Amniotic epithelial cell (primary cell): ENCODE measurements at regions not wholly inside any gene's neighbourhood (a gene's known extent, or its start where the extent isn't known, plus 50 kb on each side); places are given as distances from the start of the nearest gene placed in this dataset.

Experiments used
- DNase-seq: peaks from one replicate; pipeline ENCODE4 v3.0.0-alpha.2; 2010; ENCODE audit warnings: low read depth

DNA sequence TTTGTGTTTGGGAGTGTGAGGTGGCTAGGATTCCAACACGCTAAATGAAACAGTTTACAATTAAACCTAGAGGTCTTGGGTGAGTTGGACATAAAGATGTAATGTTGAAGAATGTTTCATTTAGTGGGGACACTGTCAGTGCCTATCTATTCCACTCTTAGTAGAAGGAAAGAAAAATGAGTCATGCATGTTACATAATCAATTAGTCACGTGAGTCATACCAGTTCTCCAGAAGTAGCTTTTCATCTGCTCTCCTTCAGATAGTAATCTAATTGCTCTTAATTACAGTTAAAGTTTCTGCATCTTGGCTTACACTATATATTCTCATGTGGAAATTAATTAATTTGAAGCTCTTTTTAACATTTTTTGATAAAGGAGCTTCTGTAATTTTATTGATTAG lies 115.7 kb upstream of the P2RY1 start:
- DNase-seq = peak; percentile 37

DNA sequence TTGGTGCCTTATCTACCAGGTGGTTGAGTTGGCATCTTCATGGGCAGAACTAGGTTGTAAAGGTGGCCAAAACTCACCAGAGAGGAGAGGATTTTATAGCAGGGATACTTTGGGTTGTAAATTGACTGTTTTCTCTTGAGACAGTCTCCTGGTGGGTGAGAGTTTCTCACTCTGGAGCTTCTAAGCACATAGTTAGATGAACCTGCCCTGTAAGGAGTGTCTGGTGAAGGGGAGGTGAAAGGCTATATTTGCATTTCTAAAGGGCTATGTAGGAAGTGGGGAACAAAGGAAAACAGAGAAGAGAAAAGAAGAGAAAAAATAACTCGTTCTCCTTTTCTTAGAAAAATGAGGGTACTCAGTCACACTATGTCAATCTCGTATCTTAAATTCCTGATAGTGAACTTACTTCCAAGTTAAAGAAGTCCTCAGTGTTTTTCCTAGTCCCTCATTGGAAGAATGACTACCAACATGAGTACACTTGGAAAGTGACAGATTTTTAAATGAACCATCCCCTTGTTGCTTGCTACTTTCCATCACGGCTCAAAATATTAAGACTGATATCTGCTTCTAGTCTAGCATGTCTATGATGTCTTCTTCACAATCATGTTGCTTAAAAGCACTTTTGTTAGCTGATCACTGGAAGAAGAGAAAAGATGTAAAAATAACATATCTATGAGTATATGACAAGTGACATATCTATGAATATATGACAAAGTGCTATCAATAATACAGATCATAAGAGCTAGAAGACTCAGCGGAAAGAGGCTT lies 113.8 kb upstream of the P2RY1 start:
- no peak for DNase-seq

DNA sequence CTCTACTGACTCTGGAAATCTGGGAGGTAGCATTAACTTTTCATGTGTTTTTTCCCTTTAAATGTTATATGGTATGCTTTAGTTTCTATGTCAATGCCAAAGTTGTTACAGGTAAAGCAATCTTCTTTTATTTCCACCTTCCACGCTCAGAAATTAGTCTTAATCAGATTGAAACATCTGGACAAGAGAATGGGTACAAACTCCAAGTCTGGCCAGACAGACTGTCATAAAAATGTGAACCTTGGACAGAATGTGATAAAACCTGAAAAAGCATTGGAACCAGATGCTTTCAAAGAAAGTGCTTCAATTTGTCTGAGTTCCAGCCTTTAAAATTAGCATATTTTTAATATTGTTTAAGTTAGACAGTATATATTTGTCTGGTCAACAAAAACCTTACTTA lies 110.7 kb upstream of the P2RY1 start:
- DNase-seq = no peak

DNA sequence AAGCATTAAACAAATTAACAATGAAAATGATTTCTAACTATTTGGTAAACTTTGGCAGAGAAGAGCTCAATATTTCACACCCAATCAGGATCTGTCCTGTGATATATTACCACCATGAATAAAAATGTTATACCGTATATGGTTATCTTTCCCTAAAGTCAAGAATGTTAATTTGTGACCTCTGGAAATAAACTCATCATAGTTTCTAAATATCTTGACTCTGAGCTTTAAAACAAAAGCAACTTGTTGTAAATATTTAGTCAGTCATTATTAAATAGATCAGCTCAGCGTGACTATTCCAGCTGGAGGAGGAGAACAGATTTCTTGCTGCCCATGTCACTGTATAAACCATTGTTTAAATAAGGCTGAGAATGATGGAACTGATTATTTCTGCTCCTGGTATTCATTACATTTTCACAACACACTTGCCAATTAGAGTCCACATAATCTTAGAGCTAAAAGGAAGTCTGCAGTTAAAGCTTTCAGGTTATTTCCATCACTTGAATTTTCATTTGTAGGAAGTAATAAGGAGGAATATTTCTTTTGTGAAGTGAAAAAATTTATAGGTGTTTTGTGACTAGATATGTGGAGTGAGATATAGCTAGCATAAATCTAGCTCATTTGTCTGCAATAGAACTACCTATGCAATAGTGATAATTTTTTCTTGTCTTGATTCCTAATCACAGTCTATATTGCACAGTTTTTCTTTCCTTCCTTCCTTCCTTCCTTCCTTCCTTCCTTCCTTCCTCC lies 106.5 kb upstream of the P2RY1 start:
- no peak for DNase-seq

DNA sequence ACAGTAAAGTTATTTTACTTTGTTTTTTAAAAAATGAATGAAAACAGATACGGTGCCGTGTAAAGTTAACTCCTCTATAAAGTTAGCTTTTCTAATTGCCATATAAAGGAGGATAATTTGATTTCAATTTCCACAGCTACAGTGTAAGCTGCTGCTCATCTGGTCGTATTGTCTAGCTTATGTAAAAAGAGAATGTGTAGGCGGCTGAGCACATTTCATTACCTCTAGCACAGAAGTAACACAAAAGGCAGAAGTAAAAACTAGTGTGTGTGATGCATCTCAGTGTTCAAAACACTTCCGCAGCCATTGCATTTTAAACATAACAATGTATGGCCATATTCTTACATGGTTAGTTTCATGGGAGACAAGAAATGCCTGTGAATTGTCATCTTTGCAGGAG lies 105.0 kb upstream of the P2RY1 start:
- no peak for DNase-seq

DNA sequence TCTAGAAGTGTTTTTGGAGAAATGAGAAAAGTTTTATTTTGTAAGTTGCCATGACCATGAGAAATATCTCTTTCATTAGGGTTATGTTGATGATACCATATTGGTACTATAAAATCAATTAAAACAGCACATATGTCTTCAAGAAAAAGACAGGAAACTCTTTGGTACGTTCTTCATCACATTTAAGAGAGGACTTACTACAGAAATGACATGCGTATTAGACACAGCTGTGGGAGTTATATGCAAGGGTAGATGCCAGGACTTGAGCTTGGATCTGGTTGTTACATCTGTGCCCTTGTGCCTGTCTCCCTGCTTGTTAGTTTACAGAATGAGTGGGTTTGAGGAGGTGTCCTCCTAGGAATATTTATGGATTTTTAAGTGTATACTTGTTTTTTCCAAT lies 103.4 kb upstream of the P2RY1 start:
- no peak for DNase-seq

DNA sequence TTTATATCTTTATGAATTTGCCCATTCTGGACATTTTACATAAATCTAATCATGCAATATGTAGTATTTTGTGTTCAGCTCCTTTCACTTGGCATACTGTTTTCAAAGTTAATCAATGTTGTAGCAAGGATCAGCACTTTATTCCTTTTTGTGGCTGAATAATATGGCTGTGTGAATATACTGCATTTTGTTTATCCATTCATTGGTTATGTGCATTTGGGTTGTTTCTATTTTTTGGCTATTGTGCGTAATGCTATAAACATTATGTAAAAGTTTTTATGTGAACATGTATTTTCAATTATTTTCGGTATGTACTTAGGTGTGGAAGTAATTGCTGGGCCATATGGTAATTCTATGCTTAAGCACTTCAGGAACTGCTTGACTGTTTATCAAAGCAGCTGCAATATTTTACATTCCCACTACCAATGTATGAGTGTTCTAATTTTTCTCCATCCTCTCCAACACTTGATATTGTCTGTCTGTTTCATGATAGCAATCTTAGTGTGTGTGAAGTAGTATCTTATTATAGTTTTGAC lies 101.3 kb upstream of the P2RY1 start:
- no peak for DNase-seq

DNA sequence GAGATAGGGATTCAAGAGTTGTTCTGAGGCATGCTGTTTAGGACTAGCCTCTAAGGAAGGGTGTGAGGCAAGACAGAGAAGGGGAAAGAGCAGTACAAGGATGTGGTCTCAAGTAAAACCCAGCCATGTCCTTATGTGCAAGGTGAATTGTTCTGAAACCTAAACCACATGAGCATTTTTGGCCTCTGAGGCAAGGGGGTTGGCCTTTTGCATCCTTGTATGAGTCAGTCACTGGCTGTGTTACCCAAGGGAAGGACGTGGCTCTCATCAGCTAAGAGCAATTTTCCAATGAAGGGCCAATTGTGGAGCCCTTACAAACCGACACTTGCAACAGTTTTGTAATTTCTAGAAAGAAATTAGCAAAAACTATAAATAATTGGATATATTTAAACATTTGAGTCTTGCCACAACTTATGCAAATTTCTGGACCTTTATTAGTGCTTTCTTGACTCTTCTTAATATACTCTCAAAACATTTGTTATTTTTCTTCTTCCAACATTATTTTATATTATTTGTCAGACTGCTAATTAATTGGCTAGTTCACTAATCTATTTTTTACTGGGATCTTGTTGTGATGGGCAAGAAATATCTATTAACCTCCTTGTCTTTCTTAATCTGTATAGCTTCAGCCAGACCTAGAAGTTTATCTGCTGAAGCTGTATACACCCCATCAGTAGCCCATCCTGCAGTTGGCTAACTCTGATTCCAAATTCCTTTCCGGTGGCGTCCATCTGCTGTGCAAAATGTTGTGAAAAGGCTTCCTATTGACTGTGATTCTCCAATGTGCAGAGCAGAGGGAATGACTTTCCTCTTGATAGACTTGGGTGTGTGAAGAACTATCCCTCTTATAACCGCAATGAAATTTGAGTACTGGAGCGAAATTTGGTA lies 97.7 kb upstream of the P2RY1 start:
- peak; percentile 69 for DNase-seq

DNA sequence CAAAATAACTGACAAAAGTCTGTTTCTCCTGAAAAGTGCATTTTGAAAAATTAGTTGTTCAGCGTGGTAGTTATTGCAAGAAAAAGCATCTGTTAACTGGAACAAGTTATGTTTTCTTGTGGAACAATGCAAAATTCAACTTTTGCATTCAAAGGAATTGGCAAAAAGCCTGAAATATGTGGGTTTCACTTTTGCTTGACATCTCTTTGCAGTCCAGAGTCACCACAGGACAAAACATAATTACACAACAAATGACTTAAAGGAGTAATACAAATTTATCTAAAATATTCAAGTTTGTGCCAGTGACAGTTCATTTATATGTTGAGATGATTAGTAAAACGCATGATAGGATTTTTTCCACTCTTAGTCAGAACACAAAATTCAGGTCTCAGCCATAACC lies 96.3 kb upstream of the P2RY1 start:
- DNase-seq = peak; percentile 31

DNA sequence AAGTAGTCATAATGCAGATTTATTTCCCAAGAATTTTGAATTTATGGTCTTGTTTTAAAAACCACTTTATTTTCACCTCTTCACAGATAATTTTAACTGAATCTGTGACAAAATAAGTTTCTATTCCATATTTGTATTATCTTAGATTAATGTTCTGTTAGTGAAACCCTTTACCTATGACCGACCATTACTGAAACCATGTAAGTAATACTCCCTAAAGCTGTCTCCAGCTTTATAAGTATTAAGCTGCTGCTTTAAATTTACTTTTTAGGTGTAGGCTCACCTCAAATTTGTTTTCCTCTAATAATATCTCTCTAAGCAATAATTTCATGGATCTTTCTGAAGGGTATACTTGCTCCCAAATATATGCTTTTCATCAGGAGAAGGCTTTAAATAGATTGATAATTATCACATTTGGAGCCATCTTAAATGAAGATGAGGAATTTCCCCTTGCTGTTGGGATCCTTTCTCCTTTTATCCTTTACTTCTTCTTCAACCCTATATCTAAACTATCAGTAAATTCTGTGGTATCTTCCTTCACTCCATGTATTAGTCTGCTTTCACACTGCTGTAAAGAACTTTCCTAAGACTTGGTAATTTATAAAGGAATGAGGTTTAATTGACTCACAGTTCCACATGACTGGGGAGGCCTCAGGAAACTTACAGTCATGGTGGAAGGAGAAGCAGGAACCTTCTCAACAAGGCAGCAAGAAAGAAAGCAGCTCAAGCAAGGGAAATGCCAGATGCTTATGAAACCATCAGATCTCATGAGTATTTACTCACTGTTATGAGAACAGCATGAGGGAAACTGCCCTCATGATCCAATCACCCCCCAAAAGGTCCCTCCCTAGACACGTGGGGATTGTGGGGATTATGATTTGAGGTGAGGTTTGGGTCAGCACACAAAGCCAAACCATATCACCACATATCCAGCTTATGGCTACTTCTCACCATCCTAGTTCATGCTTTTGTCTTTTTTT lies 92.3 kb upstream of the P2RY1 start:
- peak; percentile 1 for DNase-seq

DNA sequence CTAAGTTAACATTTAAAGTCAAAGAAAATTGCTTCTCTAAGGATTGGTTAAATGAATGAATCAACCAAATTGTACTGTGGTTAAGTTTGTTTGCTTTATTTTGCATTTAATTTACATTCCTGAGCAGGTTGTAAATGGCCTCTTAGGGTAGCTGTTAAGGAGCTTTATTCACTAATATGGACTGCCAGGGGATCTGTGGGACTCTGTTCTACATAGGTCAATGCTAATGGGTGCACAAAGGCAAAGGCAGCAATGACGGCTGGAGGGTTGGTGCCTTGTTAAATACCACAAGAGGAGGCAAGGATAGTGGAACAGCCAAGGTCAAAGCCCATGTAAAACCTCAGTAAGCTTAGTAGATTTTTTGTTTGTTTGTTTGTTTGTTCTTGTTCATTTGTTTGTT lies 89.3 kb upstream of the P2RY1 start:
- no peak for DNase-seq

DNA sequence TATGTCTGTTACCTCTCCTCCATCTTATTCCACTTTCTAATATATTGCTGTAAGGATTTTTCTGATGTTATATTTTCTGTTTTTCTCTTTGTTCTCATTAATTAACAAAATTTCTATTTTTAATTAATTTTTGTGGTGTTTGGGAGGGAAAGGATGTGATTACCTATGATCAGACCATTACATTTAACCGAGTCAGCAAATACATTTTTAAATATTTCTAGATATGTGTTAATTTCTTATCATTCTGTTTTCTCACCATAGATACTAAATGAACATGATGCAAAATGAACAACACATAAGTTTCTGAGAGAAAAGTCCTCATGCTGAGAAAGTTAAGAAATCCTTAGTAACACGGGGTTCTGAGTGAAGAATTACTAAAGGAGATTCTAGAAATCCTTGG lies 80.6 kb upstream of the P2RY1 start:
- DNase-seq = no peak

DNA sequence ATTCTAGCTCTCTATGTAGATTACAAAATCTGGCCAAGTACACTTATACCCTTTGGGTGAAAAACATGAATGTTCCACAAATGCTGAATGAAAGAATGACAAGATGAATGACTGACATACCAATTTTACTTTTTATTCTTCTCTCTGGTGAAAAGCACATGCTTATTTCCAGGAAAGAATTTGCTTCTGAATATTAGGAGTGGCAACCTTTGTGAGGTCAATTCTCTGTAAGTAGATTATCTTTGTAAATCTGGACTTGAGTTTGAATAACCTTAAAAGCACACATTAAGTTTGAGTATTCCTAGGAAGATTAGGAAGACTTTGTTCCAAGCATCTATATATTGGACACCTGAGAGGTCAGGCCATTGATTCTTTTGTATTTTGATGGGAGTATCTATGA lies 78.1 kb upstream of the P2RY1 start:
- DNase-seq = no peak

DNA sequence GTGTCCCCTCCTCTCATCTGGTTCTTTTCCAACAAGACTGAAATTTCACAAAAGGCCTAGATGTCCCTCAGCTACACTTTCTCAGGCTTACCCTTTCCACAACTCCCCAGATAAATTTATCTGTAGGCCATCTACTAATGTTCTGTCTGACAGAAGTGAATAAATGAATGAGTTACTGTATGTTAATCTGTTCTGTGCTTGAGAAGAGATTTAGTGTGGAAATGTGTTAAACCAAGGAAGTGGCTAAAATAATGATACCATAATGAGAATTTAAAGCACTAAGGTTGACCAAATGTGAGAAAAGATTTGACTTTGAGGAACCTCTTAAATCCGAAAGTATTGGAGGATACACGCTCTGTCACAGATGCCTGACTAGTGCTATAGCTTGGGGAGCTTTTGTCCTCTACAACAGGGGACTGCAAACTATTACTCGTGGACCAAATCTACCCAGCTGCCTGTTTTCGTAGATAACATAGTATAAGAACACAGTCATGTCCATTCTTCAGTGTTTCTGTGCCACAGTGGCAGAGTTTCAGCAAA lies 74.8 kb upstream of the P2RY1 start:
- DNase-seq = no peak

DNA sequence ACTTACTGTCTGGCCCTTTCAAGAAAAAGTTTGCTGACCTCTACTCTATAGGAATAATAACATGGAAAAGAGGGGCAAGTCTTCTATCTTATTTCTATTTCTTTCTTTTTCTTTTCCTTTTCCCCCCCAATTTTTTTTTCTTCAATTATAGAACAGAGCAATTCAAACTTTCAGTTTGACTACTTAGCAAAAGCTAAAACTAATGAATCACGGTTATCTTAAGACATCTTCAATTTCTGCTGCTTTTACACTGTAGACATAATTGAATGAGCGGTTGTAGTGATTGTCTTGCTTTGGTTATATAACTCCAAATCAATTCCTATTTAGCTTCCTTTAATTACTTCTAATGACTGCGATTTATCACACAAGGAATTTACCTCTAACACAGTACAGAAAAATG lies 74.3 kb upstream of the P2RY1 start:
- DNase-seq = no peak

DNA sequence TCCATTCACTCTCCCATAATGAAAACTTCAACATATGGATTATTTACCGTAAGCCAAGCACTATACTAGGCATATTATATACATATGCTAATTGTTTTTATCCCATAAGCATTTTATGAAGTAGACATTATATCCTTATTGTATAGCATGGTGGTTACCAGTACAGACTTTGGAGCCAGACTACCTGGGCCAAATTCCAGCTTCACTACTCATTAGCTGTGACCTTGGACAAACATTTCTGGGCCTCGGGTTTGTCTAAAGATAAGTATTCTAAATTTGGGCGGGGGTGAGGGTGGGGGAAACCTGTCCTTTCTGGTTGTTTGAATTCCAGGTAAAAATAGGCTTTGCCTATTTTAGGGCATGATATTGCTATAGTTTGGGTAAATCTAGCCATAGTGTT lies 66.5 kb upstream of the P2RY1 start:
- no peak for DNase-seq

DNA sequence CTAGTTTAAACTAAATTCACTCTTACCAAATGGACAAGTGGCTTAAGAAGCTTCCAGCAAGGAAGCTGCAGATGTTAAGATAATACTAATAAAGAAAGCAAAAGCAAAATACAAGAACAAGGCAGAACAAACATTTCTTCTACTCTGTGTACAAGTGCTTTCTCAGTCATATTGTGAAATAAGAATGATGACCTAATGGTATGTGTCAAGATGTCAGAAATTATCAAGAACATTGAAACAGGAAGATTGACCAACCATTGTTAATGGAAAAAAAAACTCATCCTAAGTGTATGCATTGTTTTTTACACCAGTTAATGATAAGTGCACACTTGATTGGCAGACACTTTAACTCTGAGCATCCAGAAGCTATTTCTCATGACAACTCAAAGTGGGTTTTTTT lies 65.4 kb upstream of the P2RY1 start:
- peak; percentile 17 for DNase-seq

DNA sequence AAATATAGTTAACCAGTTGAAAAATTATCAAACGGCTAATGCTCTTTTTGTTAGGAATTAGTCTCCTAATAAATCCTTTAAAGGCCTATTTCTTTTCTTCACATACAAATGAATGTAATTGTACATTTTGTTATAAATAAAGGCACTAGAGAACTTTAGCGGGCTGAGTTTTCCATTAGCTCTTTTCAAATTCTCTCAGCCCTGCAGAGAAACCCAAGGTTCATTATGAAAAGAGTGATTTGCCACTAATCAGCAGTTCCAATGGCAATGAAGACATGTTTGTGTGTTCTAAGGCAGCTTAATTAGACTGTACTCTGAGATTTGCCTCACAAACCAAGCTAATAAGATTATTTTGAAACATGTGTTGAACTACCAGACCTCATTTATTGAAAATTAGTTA lies 64.6 kb upstream of the P2RY1 start:
- no peak for DNase-seq

DNA sequence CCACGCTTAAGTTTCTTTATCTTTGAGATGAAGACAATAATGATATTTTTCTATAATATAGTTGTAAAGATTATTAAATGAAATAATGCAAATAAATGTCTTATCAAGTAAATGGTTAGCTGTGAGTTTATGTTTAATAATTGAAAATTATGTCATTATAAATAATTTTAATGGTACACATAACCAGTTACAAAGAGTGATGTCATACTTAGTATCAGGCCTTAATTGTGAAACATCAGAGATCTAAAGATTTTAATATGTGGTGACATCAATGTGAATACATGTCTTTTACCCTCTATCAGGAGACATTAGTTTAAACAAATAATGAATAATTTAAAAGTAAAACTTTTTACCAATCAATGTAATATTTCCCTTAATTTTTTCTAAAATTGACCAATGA lies 63.8 kb upstream of the P2RY1 start:
- no peak for DNase-seq

DNA sequence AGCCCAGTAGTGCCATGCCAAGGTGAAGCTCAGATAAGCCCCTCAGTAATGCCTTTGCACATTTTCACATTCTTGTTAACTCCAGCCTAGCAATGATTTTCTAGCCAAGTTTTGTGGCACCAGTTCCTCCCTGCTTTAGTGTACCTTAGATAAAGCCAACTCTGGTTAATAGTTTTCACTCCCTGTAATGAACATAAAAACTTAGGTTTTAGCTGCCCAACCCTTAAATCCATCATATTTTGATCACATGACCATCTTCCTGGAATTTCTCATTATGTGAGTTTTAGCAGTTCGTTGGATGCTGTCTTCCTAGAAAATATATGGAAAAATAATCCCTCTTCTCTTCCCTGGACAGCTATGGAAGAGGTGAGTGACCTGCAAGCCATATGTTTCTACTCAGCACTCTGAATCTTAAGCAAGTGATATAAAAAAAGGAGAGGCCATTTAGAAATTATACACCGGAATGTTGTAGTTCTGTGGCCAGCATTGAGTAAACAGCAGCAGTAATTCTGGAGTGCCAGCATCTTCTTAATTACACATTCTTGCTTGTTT lies 62.2 kb upstream of the P2RY1 start:
- no peak for DNase-seq

DNA sequence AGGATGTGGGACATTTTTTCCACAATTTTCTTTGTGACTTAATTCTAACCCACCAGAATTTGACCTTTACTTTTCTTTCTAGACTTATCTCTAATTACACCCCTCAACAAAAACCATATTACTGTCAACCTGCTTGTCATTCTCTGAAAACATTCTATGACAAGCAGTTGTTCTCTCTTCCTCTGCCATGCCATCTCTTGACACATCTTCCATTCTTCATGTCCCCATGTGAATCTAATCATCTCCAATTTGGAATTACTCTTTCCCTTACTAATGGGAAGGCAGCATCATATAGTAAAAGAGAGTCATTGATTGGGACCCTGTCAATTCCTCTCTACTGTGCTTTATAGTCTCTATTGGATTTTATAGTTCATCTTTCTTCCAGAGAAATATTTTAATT lies 61.3 kb upstream of the P2RY1 start:
- DNase-seq = no peak
